NCI-H1694 (cell line): ENCODE measurements at regions not wholly inside any gene's neighbourhood (a gene's known extent, or its start where the extent isn't known, plus 50 kb on each side); places are given as distances from the start of the nearest gene placed in this dataset.
A peak's percentile ranks its signal among the peaks of the same experiment; 100 is the strongest.
"Not testable (repeated sequence)": the region's sequence is repeated elsewhere in the genome, so short reads cannot be mapped to it uniquely, and the experiment has no call there.

Source experiments
- DNase-seq: peaks from one replicate; lab custom pipeline; 2025; lab: John Stamatoyannopoulos, UW

DNA sequence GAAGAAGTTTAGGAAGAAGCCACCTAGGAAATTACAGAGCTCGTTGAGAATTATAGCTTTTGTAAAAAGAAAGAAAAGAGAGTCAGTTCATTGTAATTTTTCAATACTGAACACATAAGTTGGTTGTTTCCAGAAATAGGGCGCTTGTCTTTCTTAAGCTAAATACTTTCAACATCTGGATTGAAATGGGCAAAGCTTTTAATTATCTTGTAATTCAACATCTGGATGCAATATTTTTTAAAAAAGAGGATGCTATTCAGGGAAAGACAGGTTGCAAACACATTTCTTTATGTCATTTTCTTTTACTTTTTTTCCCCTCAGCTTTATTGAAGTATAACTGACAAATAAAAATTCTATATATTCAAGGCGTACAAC lies 100.7 kb upstream of the TRPC7 start:
- DNase-seq = no peak

DNA sequence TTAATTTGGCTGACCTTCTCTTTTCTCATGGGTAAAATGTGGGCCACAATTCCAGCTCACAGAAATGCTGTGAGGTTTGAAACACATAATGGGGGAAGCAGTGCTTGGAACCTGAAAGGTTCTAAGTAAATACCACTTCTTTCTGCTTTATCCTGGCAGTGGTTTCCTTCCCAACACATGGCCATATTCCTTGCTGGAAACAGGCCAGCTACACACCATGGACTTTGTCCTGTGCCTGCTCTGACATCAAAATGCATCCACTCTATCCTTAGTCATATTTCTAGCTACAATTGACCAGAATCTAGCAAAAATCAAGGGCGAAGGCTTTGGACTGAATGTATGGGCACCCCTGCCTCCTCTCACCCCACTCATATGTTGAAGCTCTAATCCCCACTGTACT lies 93.1 kb upstream of the TRPC7 start:
- DNase-seq = no peak

DNA sequence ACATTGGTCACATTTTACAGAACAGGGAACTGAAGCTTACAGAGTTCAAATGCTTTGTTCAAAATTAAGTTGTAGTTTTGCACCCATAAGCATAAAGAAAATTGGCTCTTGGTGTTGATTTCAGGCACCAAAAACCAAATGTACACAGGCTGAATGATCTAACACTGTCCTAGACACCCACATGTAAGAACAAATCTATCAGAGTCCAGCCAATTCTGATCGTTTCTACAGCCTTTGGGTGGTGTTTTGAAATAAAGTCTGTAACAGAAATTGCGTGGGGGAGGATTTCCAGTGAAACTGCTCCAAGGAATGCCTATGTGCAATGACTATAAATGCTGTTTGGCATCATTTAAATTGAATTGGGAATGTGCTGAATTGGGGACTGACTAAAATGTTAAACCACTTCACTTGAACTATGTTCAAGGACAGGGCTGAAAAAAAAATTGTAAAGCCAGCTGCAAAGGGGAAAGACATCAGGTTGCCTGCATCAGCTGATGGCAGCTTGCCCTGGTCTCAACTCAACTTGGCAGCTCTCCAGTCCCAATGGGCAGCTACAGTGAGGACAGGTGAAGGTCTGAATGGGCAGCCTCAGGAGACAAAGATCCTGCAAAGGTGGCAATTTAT lies 92.2 kb upstream of the TRPC7 start:
- DNase-seq = no peak

DNA sequence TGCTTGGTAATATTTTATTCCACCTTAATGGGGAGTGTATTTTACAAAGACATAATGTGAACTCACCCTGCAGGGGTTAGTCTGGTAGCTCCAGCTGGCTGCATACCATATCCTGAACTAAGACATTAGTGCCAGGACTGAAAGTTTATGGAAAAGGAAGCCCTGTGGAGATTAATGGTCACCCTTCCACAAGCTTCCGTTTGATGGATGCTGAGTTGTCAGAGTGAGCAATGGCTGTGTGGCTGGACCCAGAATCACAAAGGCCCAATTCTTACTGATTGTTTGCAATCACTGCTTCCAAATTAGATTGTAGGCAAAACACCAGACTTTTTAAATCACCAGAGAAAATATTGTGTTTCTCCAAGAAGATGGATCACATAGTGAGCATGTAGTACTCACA lies 90.1 kb upstream of the TRPC7 start:
- no peak for DNase-seq

DNA sequence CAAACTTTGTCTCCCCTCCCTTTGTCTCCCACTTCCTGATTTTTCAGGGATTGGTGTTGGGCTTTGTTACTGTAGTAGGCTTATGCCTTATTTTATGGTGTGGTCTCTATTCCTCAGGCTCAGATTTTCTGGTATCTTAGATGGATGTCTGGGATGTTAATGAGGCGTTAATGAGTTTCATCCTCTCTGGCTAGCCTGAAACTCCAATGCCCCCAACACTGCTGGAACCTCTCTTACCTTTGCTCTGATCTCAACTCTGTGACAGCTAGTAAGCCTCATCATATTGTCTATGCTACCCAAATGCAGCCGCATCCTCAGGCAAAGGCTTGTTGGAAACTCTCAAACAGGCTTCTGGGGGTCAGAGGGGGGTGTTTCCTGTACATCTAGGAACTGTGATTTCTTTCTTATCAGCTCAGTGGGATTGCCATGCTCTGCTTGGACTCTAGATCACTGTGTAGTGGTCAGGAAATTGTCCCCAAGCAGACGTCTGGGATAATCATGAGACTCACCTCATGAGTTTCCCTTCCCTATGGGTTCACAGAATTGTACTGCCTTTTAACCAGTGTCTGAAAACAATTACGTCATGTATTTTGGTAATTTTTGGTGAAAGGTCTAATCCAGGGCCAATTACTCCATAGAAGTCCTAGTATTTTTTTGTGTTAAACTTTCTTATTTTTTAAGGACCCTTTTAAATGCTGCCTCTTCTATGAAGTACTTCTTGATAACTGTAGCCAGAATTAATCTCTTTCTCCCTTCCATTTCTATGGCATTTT lies 88.8 kb upstream of the TRPC7 start:
- DNase-seq = no peak

DNA sequence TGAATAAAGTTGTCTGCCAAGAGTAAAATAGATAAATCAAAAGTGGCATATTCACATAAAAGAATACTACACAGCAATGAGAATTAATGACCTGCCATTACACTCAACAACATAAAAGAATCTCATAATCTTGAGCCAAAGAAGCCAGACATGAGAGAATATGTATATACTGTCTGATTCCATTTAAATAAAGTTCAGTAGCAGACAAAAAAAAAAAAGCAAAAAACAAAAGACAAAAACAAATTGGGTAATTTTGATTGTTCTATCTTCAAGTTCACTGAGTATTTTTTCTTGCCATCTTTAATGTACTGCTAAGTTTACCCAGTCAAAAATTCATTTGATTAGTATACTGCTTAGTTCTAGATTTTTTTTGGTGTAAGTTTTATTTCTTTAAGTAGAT lies 87.9 kb upstream of the TRPC7 start:
- DNase-seq = no peak

DNA sequence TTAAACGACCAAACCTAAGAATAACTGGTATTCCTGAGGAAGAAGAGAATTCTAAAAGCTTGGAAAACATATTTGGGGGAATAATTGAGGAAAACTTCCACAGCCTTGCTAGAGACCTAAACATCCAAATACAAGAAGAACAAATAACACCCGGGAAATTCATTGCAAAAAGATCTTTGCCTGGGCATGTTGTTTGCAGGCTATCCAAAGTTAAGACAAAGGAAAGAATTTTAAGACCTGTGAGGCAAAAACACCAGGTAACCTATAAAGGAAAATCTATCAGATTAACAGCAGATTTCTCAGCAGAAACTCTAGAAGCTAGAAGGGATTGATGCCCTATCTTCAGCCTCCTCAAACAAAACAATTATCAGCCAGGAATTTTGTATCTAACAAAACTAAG lies 82.2 kb upstream of the TRPC7 start:
- DNase-seq = not testable (repeated sequence)

DNA sequence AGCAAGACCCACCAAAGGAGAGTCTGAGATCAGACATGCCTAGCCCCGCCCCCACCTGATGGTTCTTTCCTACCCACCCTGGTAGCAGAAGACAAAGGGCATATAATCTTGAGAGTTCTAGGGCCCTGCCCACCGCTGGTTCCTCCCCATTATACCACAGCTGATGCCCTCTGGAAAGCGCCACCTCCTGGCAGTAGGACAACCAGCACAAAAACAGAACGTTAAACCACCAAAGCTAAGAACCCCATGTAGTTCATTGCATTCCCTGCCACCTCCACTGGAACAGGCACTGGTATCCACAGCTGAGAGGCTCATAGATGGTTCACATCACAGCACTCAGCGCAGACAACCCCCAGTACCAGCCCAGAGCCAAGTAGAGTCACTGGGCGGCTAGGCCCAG lies 81.2 kb upstream of the TRPC7 start:
- DNase-seq = no peak

DNA sequence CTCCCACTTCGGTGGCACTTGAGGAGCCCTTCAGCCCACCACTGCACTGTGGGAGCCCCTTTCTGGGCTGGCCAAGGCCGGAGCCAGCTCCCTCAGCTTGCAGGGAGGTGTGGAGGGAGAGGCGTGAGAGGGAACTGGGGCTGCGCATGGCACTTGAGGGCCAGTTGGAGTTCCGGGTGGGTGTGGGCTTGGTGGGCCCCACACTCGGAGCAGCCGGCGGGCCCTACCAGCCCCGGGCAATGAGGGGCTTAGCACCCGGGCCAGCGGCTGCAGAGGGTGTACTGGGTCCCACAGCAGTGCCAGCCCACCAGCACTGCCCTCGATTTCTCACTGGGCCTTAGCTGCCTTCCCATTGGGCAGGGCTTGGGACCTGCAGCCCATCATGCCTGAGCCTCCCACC lies 78.8 kb upstream of the TRPC7 start:
- DNase-seq = not testable (repeated sequence)

DNA sequence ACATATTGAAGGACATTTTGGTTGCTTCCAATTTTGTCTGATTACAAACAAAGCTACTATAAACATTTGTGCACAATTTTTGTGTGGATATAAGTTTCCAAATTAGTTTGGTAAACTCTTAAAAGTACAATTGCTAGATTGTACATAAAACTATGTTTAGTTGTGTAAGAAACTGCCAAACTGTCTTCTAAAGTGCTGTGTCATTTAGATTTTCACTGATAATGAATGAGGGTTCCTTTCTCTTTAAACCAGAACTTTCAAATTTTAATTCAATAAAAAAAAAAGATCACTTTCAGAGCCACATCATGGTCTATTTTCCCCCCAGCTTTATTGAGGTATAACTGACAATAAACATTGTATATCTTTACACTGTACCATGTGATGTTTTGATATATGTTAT lies 74.0 kb upstream of the TRPC7 start:
- no peak for DNase-seq

DNA sequence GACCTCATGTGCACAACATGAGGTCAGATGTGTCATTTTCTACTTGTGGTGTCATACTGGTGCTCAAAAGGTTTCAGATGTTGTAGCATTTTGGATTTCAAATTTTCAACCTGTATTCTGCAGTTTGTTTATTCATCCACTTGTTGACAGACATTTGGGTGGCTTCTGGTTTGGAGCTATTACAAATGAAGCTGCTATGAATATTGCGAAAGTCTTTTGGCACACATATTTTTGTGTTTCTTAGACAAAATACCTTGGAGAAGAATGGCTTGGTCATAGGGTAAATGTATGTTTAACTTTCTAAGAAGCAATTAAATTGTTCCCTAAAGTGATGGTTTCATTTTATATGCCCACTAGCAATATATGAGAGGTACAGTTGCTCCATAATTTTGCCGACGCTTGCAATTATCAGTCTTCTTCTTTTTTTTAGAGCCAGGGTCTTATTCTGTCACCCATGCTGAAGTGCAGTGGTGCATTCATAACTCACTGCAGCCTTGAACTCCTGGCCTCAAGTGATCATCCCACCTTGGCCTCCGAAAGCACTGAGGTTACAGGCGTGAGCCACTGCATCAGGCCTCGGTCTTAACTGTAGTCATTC lies 70.7 kb upstream of the TRPC7 start:
- DNase-seq = no peak

DNA sequence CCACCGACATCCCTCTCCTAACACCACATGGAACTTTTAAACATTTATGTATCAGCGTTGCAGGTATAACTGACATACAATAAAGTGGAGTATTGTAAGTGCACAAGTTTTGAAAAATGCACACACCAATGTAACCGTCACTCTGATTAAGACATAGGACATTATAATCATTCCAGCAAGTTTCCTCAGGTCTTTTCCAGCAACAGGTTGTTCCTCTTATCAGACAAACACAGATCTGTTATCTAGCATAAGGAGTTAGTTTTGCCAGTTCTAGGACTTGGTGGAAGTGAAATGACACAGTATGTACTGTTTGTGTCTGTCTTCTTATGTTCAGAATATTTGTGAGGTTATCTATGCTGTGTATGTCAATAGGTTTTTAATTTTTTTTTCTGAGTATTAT lies 69.5 kb upstream of the TRPC7 start:
- no peak for DNase-seq

DNA sequence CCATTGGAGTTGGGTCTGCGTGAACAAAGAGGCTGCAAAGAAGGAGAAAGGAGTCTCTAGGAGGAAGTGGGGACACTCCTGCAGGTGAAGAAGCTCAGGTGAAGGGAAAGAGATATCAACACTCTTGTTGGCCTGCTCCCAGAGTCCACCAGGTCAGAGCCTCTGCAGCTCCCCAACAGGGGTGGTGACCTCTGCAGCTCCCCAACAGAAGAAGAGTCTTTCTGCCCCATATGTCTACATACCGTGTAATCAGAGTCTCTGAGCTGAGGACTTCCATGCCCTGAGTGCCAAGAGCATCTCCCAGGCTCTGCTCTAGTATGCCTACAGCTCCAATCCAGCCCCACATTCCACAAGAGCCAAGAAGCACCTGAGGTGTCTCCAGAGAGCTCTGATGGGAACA lies 67.4 kb upstream of the TRPC7 start:
- no peak for DNase-seq

DNA sequence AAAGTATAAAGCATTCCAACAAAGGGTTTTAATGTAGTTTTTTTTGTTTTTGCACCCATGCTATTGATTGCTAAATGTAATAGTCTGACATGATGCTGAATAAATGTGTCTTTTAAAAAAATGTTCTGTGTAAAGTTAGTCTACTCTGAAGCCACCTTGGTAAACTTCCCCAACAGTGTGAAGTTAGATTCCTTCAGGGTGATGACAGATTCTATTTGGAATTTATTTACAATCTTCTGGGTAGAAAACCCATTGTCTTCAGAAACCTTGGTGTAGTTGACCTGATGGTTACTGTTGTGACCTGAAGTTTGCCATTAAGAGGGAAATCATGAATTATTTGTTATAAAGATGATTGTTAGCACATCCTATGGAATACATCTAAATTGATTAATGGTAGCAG lies 64.7 kb upstream of the TRPC7 start:
- DNase-seq = no peak

DNA sequence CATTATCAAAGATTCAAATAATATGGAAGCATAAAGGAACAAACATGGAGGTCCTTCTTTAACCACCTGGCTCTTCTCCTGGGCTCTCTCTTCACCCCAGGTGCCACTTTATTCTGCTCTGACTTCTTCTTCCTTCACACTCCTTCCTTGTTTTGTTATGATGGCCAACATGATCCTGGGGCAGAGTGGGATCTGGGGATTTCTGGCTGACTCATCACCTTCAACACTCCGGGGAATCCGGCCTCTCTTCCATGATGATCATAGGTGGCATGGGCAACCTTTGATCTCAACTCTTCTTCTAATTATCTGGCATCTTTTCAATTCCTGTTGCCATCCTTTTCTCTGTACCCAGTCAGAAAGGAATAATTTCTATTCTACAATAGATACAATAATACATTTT lies 62.1 kb upstream of the TRPC7 start:
- no peak for DNase-seq

DNA sequence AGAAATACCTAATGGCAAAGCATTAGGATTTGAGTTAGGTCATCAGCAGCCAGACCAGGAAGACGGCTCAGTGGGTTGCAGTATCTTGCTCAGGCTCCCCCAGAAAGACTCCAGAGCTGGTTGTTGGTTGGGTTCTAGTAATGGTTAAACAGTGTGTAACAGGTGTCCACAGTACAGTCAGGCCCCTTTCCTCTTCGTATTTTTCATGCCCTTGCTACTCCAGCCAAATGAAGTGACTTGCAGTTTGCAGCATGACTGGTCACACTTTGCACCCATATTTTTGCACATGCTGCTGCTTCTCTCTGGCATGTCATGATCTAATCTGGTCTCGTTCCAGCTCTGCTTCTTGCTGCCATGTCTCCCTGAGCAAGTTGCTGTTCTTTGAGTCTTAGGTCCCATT lies 60.6 kb upstream of the TRPC7 start:
- DNase-seq = no peak

DNA sequence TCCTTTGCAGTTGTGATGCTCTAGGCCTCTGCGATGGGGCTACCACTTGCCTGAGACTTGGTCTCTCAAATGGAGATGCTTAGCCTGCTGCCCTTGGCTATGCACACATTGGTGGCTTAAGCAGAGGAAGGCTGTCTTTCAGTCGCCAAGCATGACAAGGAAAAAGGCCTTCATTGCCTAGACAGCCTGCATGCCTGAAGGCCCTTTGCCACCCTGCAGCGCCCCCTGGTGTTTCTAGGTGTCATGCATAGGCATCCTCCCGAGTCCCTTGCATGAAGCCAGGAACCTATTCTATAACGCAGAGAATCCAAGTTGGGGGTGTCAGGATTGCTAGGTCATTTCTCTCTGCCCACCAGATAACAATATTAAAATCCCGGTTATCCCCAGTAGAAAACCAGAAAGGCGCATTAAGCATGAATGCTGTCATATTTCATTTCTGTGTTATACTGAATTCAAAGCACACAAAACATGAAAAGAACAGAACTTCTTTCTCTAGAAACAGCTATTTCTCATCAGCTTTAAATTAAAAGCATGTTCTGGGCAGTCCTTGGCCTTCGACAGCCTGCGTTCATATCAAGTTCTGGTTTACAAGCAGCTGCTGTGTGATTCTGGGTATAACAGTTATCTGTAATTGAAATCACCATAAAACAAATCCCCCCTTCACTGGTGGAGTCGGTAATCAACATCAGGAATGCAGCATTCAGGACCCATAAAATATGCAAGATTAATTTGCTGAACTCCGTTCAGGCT lies 59.7 kb upstream of the TRPC7 start:
- peak; percentile 49 for DNase-seq

DNA sequence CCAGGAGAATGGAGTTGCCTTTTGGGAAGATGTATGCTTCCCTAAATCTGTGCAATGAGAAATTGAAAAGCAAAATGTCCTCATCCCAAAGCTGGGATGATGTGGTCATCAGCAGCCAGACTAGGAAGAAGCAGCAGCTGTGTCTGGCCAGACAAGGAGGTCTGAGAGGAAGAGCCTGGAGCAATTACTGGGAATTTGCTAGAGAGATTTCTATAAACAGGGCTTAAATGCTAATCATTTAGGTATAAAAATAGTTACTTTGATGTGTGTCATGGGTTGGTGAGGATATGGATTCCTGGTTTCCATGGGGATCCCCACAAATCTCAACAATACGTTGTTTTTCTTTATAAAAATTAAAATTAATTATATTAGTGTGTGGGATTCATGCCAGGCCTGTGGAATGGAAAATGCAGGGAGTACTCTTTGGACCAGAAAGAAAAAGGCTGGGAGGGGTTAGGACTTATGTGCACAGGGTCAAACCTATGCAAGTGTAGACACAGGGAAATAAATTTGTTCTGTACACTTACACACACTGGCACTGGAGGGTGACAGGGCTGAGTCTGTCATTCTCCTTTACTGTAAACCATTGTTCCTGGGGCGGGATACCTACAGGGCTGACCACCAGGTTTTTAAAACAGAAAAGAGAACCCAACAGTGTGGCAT lies 58.7 kb upstream of the TRPC7 start:
- no peak for DNase-seq

DNA sequence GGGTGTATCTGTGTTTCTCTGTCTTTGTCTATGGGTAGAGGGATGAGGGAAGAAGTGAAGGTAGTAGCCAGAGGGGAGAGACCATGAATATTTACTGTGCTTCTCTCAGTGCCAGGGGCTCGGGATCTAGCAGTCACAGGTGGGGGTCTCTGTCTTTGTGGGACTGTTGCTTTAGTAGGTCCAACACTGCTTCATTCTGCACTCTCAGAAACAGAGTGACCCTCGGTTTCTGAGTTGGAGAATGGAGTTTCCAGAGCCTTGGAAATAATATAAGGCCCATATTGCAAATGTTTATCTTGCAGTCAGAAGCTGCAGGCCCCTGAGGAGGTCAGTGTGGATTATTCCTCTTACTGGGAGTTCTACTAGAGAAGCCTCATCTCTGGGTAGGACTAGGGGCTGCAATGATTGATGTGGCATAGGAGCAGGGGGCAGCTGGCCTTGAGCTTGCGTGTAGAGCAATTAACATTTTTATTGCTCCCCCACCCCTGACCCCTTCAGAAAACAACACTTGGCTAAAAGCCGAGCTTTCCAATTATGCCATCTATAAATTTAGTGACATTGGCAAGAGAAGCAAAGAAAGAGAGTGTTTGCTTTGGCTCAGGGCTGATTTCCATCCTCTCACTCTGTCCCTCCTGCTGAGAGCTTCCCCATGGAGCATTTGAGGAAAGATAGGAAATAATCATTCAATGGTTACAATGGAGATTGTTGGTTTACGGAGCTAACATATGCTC lies 55.0 kb upstream of the TRPC7 start:
- no peak for DNase-seq

DNA sequence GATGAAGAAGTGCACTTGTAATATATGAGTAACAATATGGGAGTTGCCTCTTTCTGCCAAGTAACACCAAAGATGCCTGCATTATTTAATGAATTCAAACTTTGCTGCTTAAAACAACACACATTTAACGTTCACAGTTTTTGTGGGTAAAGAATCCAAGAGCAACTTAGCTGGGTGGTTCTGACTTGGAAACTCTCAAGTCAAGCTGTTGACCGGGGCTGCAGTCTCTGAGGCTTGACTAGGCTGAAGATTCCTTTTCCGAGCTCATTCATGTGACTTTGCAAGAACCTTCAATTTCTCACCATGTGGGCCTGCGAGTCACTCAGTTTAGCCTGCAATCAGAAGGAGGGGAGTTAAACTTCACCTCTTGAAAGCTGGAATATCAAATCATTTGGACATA lies 53.0 kb upstream of the TRPC7 start:
- no peak for DNase-seq
